CD14-positive monocyte (primary cell): ENCODE measurements at regions not wholly inside any gene's neighbourhood (a gene's known extent, or its start where the extent isn't known, plus 50 kb on each side); places are given as distances from the start of the nearest gene placed in this dataset.

ENCODE experiments used
- DNase-seq, 3 donors: peaks; one replicate each; pipeline ENCODE4 v3.0.0-alpha.2; 2011 to 2022
- H2AFZ ChIP-seq: 2 replicates; pipeline ENCODE4 v1.6.0; 2012; ENCODE audit warnings: mild to moderate bottlenecking, low read depth, low read length, inconsistent platforms; ENCODE audit not compliant: insufficient read depth, poor library complexity, severe bottlenecking
- H3K27ac ChIP-seq, 2 donors: 1 replicate in 1 of 2; 2 replicates in 1 of 2; pipeline ENCODE4 v1.5.1; 2012 to 2013; ENCODE audit warnings: low read length in 2 of 2, control low read depth in 1 of 2, inconsistent platforms in 1 of 2, low read depth in 1 of 2, mild to moderate bottlenecking in 1 of 2
- H3K27me3 ChIP-seq, 2 donors: one replicate each; pipeline versions ENCODE4 v1.6.0 to v1.6.1; 2011 to 2013; ENCODE audit warnings: low read length in 2 of 2; ENCODE audit not compliant: control insufficient read depth in 2 of 2, insufficient read depth in 2 of 2
- H3K36me3 ChIP-seq, 2 donors: replicated peaks in 1 of 2; 1 replicate in 1 of 2; 2 replicates in 1 of 2; pipeline versions ENCODE4 v1.5.1 to v1.6.1; 2012 to 2013; ENCODE audit warnings: low read length in 2 of 2, control low read depth in 1 of 2, inconsistent platforms in 1 of 2, mild to moderate bottlenecking in 1 of 2; ENCODE audit not compliant: insufficient read depth in 2 of 2, control insufficient read depth in 1 of 2
- H3K4me1 ChIP-seq, 2 donors: 1 replicate in 1 of 2; 2 replicates in 1 of 2; pipeline versions ENCODE4 v1.5.1 to v1.6.1; 2012 to 2013; ENCODE audit warnings: low read length in 2 of 2, control low read depth in 1 of 2, inconsistent platforms in 1 of 2, mild to moderate bottlenecking in 1 of 2, moderate library complexity in 1 of 2; ENCODE audit not compliant: insufficient read depth in 2 of 2, control insufficient read depth in 1 of 2
- H3K4me2 ChIP-seq: replicated peaks from 2 replicates; pipeline ENCODE3; 2012; ENCODE audit warnings: low read length, moderate library complexity, mild to moderate bottlenecking; ENCODE audit not compliant: poor library complexity, severe bottlenecking; ENCODE audit errors: extremely low read depth
- H3K4me3 ChIP-seq, 3 experiments: fragments of 200-600 bp in 1 of 3; sonication (generic) in 1 of 3; replicated peaks in 1 of 3; 1 replicate in 2 of 3; 2 replicates in 1 of 3; pipeline ENCODE4 v1.5.1; 2011 to 2013; ENCODE audit warnings: low read length in 3 of 3, mild to moderate bottlenecking in 3 of 3, control low read depth in 2 of 3, low read depth in 2 of 3, inconsistent platforms in 1 of 3, moderate library complexity in 1 of 3
- H3K79me2 ChIP-seq: 2 replicates; pipeline ENCODE4 v1.6.0; 2012; ENCODE audit warnings: mild to moderate bottlenecking, control low read depth, inconsistent platforms, low read length, moderate library complexity; ENCODE audit not compliant: insufficient read depth
- H3K9ac ChIP-seq: 2 replicates; pipeline ENCODE4 v1.6.0; 2017; ENCODE audit warnings: low read length, mild to moderate bottlenecking; ENCODE audit not compliant: insufficient read depth, poor library complexity, severe bottlenecking
- H3K9me3 ChIP-seq, 2 donors: replicated peaks in 1 of 2; 1 replicate in 1 of 2; 2 replicates in 1 of 2; pipeline versions ENCODE4 v1.5.1 to v1.6.1; 2012 to 2013; ENCODE audit warnings: low read length in 2 of 2, control low read depth in 1 of 2; ENCODE audit not compliant: control insufficient read depth in 1 of 2, insufficient read depth in 1 of 2
- H4K20me1 ChIP-seq: 2 replicates; pipeline ENCODE4 v1.6.0; 2012; ENCODE audit warnings: mild to moderate bottlenecking, low read length, control low read depth, moderate library complexity; ENCODE audit not compliant: insufficient read depth
- H3K27ac Mint-ChIP-seq, 7 donors: one replicate each; pipeline ENCODE4 v1.8.0; 2020; ENCODE audit warnings: mild to moderate bottlenecking in 7 of 7, mixed read lengths in 7 of 7, moderate library complexity in 6 of 7, inconsistent platforms in 2 of 7
- H3K27me3 Mint-ChIP-seq, 3 donors: one replicate each; pipeline ENCODE4 v1.8.0; 2021 to 2022; ENCODE audit warnings: low read depth in 3 of 3, mild to moderate bottlenecking in 3 of 3, mixed read lengths in 3 of 3, moderate library complexity in 3 of 3, inconsistent platforms in 1 of 3
- H3K36me3 Mint-ChIP-seq, 2 donors: one replicate each; pipeline ENCODE4 v1.8.0; 2020; ENCODE audit warnings: mixed read lengths in 2 of 2, inconsistent platforms in 1 of 2, mild to moderate bottlenecking in 1 of 2
- H3K4me1 Mint-ChIP-seq: one replicate; pipeline ENCODE4 v1.8.0; 2020; ENCODE audit warnings: mild to moderate bottlenecking, mixed read lengths
- H3K4me3 Mint-ChIP-seq, 2 donors: one replicate each; pipeline ENCODE4 v1.8.0; 2020; ENCODE audit warnings: mild to moderate bottlenecking in 2 of 2, mixed read lengths in 2 of 2, moderate library complexity in 1 of 2
- H3K9me3 Mint-ChIP-seq, 7 donors: one replicate each; pipeline ENCODE4 v1.8.0; 2020 to 2022; ENCODE audit warnings: mixed read lengths in 7 of 7, mild to moderate bottlenecking in 6 of 7, moderate library complexity in 6 of 7, inconsistent platforms in 2 of 7
- WGBS: methylation state at CpG from one replicate; pipeline ENCODE4 v1.1.5; 2013; ENCODE audit warnings: missing lambda C conversion rate; ENCODE audit not compliant: insufficient coverage; 5-methylcytosine and 5-hydroxymethylcytosine counted together
- intact Hi-C, 2 donors: fragments of 100-400 bp; cut with micrococcal nuclease; formaldehyde crosslinking; loops; one replicate each; pipeline versions ENCODE4 v1.15.0 to v1.15.1; 2023
- TF ChIP-seq, protein P1 (sequence below): fragments of 200-600 bp; IDR thresholded peaks from one replicate; pipeline ENCODE4 v1.8.0; 2022; ENCODE audit warnings: antibody characterized with exemption, mild to moderate bottlenecking

DNA sequence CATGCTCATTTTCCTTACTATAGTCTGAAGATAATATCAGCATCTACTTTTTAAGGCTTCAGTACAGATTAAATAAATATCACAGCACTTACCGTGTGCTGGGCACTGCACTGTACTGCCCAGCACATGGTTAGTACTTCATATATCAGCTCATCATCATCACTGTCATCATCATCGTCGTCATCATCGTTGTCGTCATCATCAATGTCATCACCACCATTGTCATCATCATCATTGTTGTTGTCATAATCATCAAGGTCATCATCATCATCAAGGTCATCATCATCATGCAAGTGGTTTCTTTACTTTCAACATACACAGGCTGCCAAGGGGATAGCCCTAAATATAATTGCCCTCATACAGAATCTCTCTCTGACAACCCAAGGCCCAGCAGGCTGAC, 275.1 kb downstream of the ABCC12 start:
- Histone ChIP-seq H3K27ac (no peak overlapping the region), H3K4me3 (no peak overlapping the region), H3K79me2 (no peaks in the 10 kb centered on the region), H3K4me1 (no peaks in the 10 kb centered on the region), H2AFZ (no peak overlapping the region), H3K36me3 (no peaks in the 10 kb centered on the region), H4K20me1 (no peaks in the 10 kb centered on the region), H3K9ac (no peak overlapping the region), H3K4me2 (no peak overlapping the region), H3K9me3 (no peaks in the 10 kb centered on the region), H3K27me3 (no peaks in the 10 kb centered on the region)
- H3K4me1 Mint-ChIP-seq: no peaks in the 10 kb centered on the region
- H3K4me3 Mint-ChIP-seq: no peak overlapping the region
- H3K36me3 Mint-ChIP-seq: no peaks in the 10 kb centered on the region
- no peak overlapping the region for H3K27ac Mint-ChIP-seq
- intact Hi-C loops: no loop called here
- WGBS: 95% methylated on average over 5 of the region's 5 CpGs
- DNase-seq: no peak
- TF ChIP-seq, protein P1, sequence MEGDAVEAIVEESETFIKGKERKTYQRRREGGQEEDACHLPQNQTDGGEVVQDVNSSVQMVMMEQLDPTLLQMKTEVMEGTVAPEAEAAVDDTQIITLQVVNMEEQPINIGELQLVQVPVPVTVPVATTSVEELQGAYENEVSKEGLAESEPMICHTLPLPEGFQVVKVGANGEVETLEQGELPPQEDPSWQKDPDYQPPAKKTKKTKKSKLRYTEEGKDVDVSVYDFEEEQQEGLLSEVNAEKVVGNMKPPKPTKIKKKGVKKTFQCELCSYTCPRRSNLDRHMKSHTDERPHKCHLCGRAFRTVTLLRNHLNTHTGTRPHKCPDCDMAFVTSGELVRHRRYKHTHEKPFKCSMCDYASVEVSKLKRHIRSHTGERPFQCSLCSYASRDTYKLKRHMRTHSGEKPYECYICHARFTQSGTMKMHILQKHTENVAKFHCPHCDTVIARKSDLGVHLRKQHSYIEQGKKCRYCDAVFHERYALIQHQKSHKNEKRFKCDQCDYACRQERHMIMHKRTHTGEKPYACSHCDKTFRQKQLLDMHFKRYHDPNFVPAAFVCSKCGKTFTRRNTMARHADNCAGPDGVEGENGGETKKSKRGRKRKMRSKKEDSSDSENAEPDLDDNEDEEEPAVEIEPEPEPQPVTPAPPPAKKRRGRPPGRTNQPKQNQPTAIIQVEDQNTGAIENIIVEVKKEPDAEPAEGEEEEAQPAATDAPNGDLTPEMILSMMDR: no peak
- peaks cover 0 to 8% (median 0%) of the 10 kb centered on the region in 3 donors for H3K27me3 Mint-ChIP-seq
- peaks cover 0 to 3% (median 0%) of the 10 kb centered on the region in 7 donors for H3K9me3 Mint-ChIP-seq

DNA sequence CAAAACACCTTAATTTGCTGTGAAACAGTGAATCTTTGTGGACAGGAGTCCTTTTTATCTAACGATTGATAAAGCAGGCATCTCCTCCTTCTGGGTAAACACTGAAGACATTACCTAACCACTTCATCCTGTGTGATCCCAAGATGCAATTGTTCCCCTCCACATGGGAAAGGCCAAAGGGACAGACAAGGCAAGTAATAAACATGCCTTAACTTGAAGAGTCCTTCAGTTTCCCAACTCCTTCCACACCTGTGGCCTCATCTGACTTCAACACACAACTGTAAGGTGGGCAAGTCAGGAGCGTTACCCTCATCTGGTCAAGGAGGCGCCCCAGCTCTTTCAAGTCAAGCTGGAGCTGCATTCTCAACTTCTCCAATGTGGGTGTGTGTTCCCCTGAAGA, 278.6 kb downstream of the ABCC12 start:
- Histone ChIP-seq H3K79me2 (no peaks in the 10 kb centered on the region), H3K4me3 (no peak overlapping the region), H3K36me3 (no peaks in the 10 kb centered on the region), H3K27me3 (no peaks in the 10 kb centered on the region), H4K20me1 (no peaks in the 10 kb centered on the region), H2AFZ (no peak overlapping the region), H3K9ac (no peak overlapping the region), H3K27ac (no peak overlapping the region), H3K4me2 (no peak overlapping the region), H3K9me3 (peaks cover 0 to 3% of the 10 kb centered on the region in 2 donors), H3K4me1 (no peaks in the 10 kb centered on the region)
- Mint-ChIP-seq H3K27me3 (peaks cover 0 to 3% (median 3%) of the 10 kb centered on the region in 3 donors), H3K27ac (no peak overlapping the region), H3K4me3 (no peak overlapping the region), H3K36me3 (no peaks in the 10 kb centered on the region), H3K9me3 (peaks cover 0 to 3% (median 0%) of the 10 kb centered on the region in 7 donors), H3K4me1 (no peaks in the 10 kb centered on the region)
- TF ChIP-seq, protein P1: no peak
- WGBS: no CpG with 5 or more reads among the region's 3 CpGs
- no peak for DNase-seq
- intact Hi-C loops: no loop called here
